Stimulated activated naive CD8-positive, alpha-beta T cell treated with anti-CD3 and anti-CD28 coated beads, Interleukin-15, Interleukin-2, amounts not matched to agents 100 ng/mL and 50 ng/mL, for 24 hours (primary cell): ENCODE measurements at regions not wholly inside any gene's neighbourhood (a gene's known extent, or its start where the extent isn't known, plus 50 kb on each side); places are given as distances from the start of the nearest gene placed in this dataset.
A peak's percentile ranks its signal among the peaks of the same experiment; 100 is the strongest.

ENCODE experiments used
- H3K27ac Mint-ChIP-seq: one replicate; pipeline ENCODE4 v1.8.0; 2021; ENCODE audit warnings: mild to moderate bottlenecking, mixed read lengths
- H3K27me3 Mint-ChIP-seq: one replicate; pipeline ENCODE4 v1.8.0; 2021; ENCODE audit warnings: mixed read lengths
- H3K36me3 Mint-ChIP-seq: one replicate; pipeline ENCODE4 v1.8.0; 2021; ENCODE audit warnings: low read depth, mixed read lengths
- H3K4me1 Mint-ChIP-seq: one replicate; pipeline ENCODE4 v1.8.0; 2021; ENCODE audit warnings: low read depth, mixed read lengths
- H3K4me3 Mint-ChIP-seq: one replicate; pipeline ENCODE4 v1.8.0; 2021; ENCODE audit warnings: mild to moderate bottlenecking, mixed read lengths
- H3K9me3 Mint-ChIP-seq: one replicate; pipeline ENCODE4 v1.8.0; 2021; ENCODE audit warnings: mixed read lengths

GRCh38 chr5:159758189-159758588 lies 158.1 kb upstream of the ADRA1B start:
- Mint-ChIP-seq H3K36me3 (no peaks in the 10 kb centered on the region), H3K27me3 (peaks cover 15% of the 10 kb centered on the region), H3K27ac (no peak overlapping the region), H3K4me3 (no peak overlapping the region), H3K9me3 (no peaks in the 10 kb centered on the region), H3K4me1 (no peaks in the 10 kb centered on the region)

GRCh38 chr5:159759791-159760290 lies 156.4 kb upstream of the ADRA1B start:
- H3K4me1 Mint-ChIP-seq, result peaks cover 9% of the 10 kb centered on the region
- no peaks in the 10 kb centered on the region for H3K9me3 Mint-ChIP-seq
- no peak overlapping the region for H3K4me3 Mint-ChIP-seq
- no peak overlapping the region for H3K27ac Mint-ChIP-seq
- H3K36me3 Mint-ChIP-seq, result no peaks in the 10 kb centered on the region
- H3K27me3 Mint-ChIP-seq, result peaks cover 10% of the 10 kb centered on the region

- Mint-ChIP-seq H3K27ac (no peak overlapping the region), H3K4me1 (peaks cover 9% of the 10 kb centered on the region), H3K9me3 (no peaks in the 10 kb centered on the region), H3K36me3 (no peaks in the 10 kb centered on the region), H3K4me3 (no peak overlapping the region), H3K27me3 (peaks cover 24% of the 10 kb centered on the region)
These were observed 153.4 kb upstream of the ADRA1B start for GRCh38 chr5:159762921-159763320.

GRCh38 chr5:159763562-159763961 lies 152.7 kb upstream of the ADRA1B start:
- H3K27ac Mint-ChIP-seq, result no peak overlapping the region
- no peaks in the 10 kb centered on the region for H3K9me3 Mint-ChIP-seq
- H3K36me3 Mint-ChIP-seq, result no peaks in the 10 kb centered on the region
- H3K27me3 Mint-ChIP-seq, result peaks cover 28% of the 10 kb centered on the region
- peaks cover 9% of the 10 kb centered on the region for H3K4me1 Mint-ChIP-seq
- no peak overlapping the region for H3K4me3 Mint-ChIP-seq

GRCh38 chr5:159764283-159765134 lies 151.8 kb upstream of the ADRA1B start:
- Mint-ChIP-seq H3K4me3 (no peak overlapping the region), H3K36me3 (no peaks in the 10 kb centered on the region), H3K27me3 (peaks cover 33% of the 10 kb centered on the region), H3K27ac (no peak overlapping the region), H3K9me3 (no peaks in the 10 kb centered on the region), H3K4me1 (peaks cover 9% of the 10 kb centered on the region)

GRCh38 chr5:159765135-159765433 lies 151.2 kb upstream of the ADRA1B start:
- Mint-ChIP-seq H3K27ac (no peak overlapping the region), H3K4me3 (no peak overlapping the region), H3K27me3 (peaks cover 30% of the 10 kb centered on the region), H3K9me3 (no peaks in the 10 kb centered on the region), H3K36me3 (no peaks in the 10 kb centered on the region), H3K4me1 (peaks cover 9% of the 10 kb centered on the region)

- Mint-ChIP-seq H3K36me3 (no peaks in the 10 kb centered on the region), H3K27me3 (peaks cover 27% of the 10 kb centered on the region), H3K4me3 (no peak overlapping the region), H3K9me3 (no peaks in the 10 kb centered on the region), H3K27ac (no peak overlapping the region), H3K4me1 (peaks cover 9% of the 10 kb centered on the region)
These were observed 150.3 kb upstream of the ADRA1B start for GRCh38 chr5:159765760-159766517.

- no peaks in the 10 kb centered on the region for H3K36me3 Mint-ChIP-seq
- peaks cover 27% of the 10 kb centered on the region for H3K27me3 Mint-ChIP-seq
- H3K4me3 Mint-ChIP-seq, result no peak overlapping the region
- H3K9me3 Mint-ChIP-seq, result no peaks in the 10 kb centered on the region
- H3K27ac Mint-ChIP-seq, result no peak overlapping the region
- peaks cover 14% of the 10 kb centered on the region for H3K4me1 Mint-ChIP-seq
These were observed 148.0 kb upstream of the ADRA1B start for GRCh38 chr5:159768243-159768642.

- Mint-ChIP-seq H3K27ac (peak overlapping the region; percentile 85), H3K27me3 (peaks cover 44% of the 10 kb centered on the region), H3K36me3 (no peaks in the 10 kb centered on the region), H3K9me3 (peaks cover 4% of the 10 kb centered on the region), H3K4me1 (peaks cover 41% of the 10 kb centered on the region), H3K4me3 (peak overlapping the region; percentile 51)
These were observed 143.6 kb upstream of the ADRA1B start for GRCh38 chr5:159772698-159773061.

GRCh38 chr5:159773062-159773924 lies 143.0 kb upstream of the ADRA1B start:
- peaks cover 42% of the 10 kb centered on the region for H3K27me3 Mint-ChIP-seq
- peak overlapping the region; percentile 85 for H3K27ac Mint-ChIP-seq
- no peaks in the 10 kb centered on the region for H3K36me3 Mint-ChIP-seq
- H3K9me3 Mint-ChIP-seq, result peaks cover 4% of the 10 kb centered on the region
- H3K4me1 Mint-ChIP-seq, result peaks cover 45% of the 10 kb centered on the region
- peak overlapping the region; percentile 51 for H3K4me3 Mint-ChIP-seq

GRCh38 chr5:159774476-159775031 lies 141.7 kb upstream of the ADRA1B start:
- Mint-ChIP-seq H3K4me1 (peaks cover 57% of the 10 kb centered on the region), H3K27ac (no peak overlapping the region), H3K36me3 (no peaks in the 10 kb centered on the region), H3K9me3 (peaks cover 4% of the 10 kb centered on the region), H3K4me3 (no peak overlapping the region), H3K27me3 (peaks cover 37% of the 10 kb centered on the region)

- peaks cover 67% of the 10 kb centered on the region for H3K4me1 Mint-ChIP-seq
- peak overlapping the region; percentile 0 for H3K27ac Mint-ChIP-seq
- peaks cover 4% of the 10 kb centered on the region for H3K9me3 Mint-ChIP-seq
- no peak overlapping the region for H3K4me3 Mint-ChIP-seq
- no peaks in the 10 kb centered on the region for H3K36me3 Mint-ChIP-seq
- peaks cover 37% of the 10 kb centered on the region for H3K27me3 Mint-ChIP-seq
These were observed 140.4 kb upstream of the ADRA1B start for GRCh38 chr5:159775890-159776289.

- Mint-ChIP-seq H3K4me3 (no peak overlapping the region), H3K27ac (no peak overlapping the region), H3K9me3 (peaks cover 4% of the 10 kb centered on the region), H3K27me3 (peaks cover 37% of the 10 kb centered on the region), H3K4me1 (peaks cover 80% of the 10 kb centered on the region), H3K36me3 (no peaks in the 10 kb centered on the region)
These were observed 139.1 kb upstream of the ADRA1B start for GRCh38 chr5:159777049-159777660.

GRCh38 chr5:159779481-159779880 lies 136.8 kb upstream of the ADRA1B start:
- Mint-ChIP-seq H3K27ac (no peak overlapping the region), H3K9me3 (no peaks in the 10 kb centered on the region), H3K27me3 (peaks cover 35% of the 10 kb centered on the region), H3K36me3 (no peaks in the 10 kb centered on the region), H3K4me1 (peaks cover 68% of the 10 kb centered on the region), H3K4me3 (no peak overlapping the region)
